Tibial artery (tissue), 4 donors: ENCODE measurements at regions not wholly inside any gene's neighbourhood (a gene's known extent, or its start where the extent isn't known, plus 50 kb on each side); places are given as distances from the start of the nearest gene placed in this dataset.

ENCODE experiments used
- DNase-seq, 2 donors: peaks; one replicate each; pipeline ENCODE4 v3.0.0-alpha.2; 2019
- H3K27ac ChIP-seq, 2 donors: fragments of 200-600 bp; sonication (generic) in 1 of 2; 1 replicate in 1 of 2; 2 replicates in 1 of 2; pipeline ENCODE4 v1.5.1; 2018 to 2019; ENCODE audit warnings: mild to moderate bottlenecking in 1 of 2
- H3K27me3 ChIP-seq, 2 donors: fragments of 200-600 bp; sonication (generic) in 1 of 2; one replicate each; pipeline versions ENCODE4 v1.5.1 to v1.6.0; 2016 to 2019
- H3K36me3 ChIP-seq, 3 donors: fragments of 200-600 bp; sonication (generic) in 2 of 3; one replicate each; pipeline ENCODE4 v1.5.1; 2016 to 2019; ENCODE audit warnings: mild to moderate bottlenecking in 2 of 3
- H3K4me1 ChIP-seq, 4 donors: fragments of 200-600 bp; sonication (generic) in 2 of 4; 1 replicate in 3 of 4; 2 replicates in 1 of 4; pipeline ENCODE4 v1.5.1; 2016 to 2019
- H3K4me3 ChIP-seq, 2 donors: fragments of 200-600 bp; sonication (generic) in 1 of 2; 1 replicate in 1 of 2; 2 replicates in 1 of 2; pipeline ENCODE4 v1.5.1; 2018 to 2019; ENCODE audit warnings: mild to moderate bottlenecking in 2 of 2
- H3K9me3 ChIP-seq, 3 donors: fragments of 200-600 bp; sonication (generic) in 1 of 3; one replicate each; pipeline ENCODE4 v1.5.1; 2016 to 2019
- intact Hi-C: fragments of 100-400 bp; cut with DNase I; formaldehyde crosslinking; loops from one replicate; pipeline ENCODE4 v1.15.0; 2023; ENCODE audit warnings: low total_unique reads
- TF ChIP-seq, protein P1 (sequence below), 2 experiments: fragments of 200-600 bp in 1 of 2; fragments of 450-650 bp in 1 of 2; IDR thresholded peaks; one replicate each; pipeline ENCODE4 v1.5.1; 2017 to 2019; ENCODE audit warnings: antibody characterized with exemption in 2 of 2, mild to moderate bottlenecking in 1 of 2, moderate library complexity in 1 of 2

- intact Hi-C loops, result no loop called here
- TF ChIP-seq, protein P1, sequence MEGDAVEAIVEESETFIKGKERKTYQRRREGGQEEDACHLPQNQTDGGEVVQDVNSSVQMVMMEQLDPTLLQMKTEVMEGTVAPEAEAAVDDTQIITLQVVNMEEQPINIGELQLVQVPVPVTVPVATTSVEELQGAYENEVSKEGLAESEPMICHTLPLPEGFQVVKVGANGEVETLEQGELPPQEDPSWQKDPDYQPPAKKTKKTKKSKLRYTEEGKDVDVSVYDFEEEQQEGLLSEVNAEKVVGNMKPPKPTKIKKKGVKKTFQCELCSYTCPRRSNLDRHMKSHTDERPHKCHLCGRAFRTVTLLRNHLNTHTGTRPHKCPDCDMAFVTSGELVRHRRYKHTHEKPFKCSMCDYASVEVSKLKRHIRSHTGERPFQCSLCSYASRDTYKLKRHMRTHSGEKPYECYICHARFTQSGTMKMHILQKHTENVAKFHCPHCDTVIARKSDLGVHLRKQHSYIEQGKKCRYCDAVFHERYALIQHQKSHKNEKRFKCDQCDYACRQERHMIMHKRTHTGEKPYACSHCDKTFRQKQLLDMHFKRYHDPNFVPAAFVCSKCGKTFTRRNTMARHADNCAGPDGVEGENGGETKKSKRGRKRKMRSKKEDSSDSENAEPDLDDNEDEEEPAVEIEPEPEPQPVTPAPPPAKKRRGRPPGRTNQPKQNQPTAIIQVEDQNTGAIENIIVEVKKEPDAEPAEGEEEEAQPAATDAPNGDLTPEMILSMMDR (IDR thresholded peaks at IDR 0.05), result no peak
- H3K9me3 ChIP-seq, result no peaks in the 10 kb centered on the region
- H3K4me1 ChIP-seq, result no peaks in the 10 kb centered on the region
- DNase-seq, result no peak
- no peak overlapping the region for H3K27ac ChIP-seq
- no peak overlapping the region for H3K4me3 ChIP-seq
- no peaks in the 10 kb centered on the region for H3K27me3 ChIP-seq
- H3K36me3 ChIP-seq, result no peaks in the 10 kb centered on the region
These were observed 212.9 kb upstream of the CRY1 start for GRCh38 chr12:107306141-107306659.

- intact Hi-C loops, result no loop called here
- H3K4me3 ChIP-seq, result no peak overlapping the region
These were observed 215.0 kb upstream of the CRY1 start for GRCh38 chr12:107308310-107308709.

DNA sequence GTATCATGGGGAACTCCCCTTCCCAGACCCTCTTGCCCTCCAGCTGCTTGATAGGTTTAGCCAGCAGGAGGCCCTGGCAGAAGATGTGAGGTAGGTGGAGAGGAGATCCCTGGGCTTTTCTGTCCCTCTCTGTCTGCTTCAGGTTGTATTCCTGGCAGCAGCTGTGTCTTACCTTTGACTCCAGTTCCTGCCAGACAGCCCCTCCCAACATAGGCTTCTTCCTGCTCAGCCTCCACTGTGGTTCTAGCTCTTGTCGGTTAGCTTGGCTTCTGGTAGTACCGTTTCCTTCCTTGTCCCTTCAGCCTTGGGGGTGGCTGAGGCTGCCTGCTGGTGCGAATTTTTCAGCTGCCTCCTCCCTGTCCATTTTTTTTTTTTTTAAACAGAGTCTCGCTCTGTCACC, 215.7 kb upstream of the CRY1 start:
- DNase-seq, result no peak
- intact Hi-C loops, result no loop called here
- Histone ChIP-seq H3K4me3 (no peak overlapping the region), H3K4me1 (no peaks in the 10 kb centered on the region), H3K9me3 (no peaks in the 10 kb centered on the region), H3K27ac (no peak overlapping the region), H3K27me3 (no peaks in the 10 kb centered on the region), H3K36me3 (no peaks in the 10 kb centered on the region)
- TF ChIP-seq, protein P1 (IDR thresholded peaks at IDR 0.05), result no peak

More at GRCh38 chr12:107308310-107308709, 215.0 kb upstream of the CRY1 start:
- DNase-seq, result no peak
- TF ChIP-seq, protein P1 (IDR thresholded peaks at IDR 0.05), result no peak
- Histone ChIP-seq H3K27ac (no peak overlapping the region), H3K9me3 (no peaks in the 10 kb centered on the region), H3K4me1 (no peaks in the 10 kb centered on the region), H3K36me3 (no peaks in the 10 kb centered on the region), H3K27me3 (no peaks in the 10 kb centered on the region)

DNA sequence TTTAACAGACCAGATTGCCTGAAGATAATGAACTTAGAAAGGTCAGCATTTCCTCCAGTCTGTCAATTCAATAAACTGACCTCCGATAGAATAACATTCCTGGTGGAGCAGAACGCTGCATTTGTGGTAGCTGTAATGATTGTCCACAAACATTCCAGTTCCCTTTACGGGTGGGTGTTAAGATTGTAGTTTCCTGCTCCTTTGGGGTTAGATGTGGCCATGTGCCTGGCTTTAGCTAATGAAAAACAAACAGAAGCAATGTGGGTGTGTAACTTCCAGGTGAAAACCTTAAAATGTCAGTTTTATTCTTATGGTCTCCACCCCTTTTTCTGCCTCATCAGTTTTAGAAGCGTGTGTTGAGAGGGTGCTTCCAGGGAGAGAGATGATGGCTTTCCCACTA, 217.3 kb upstream of the CRY1 start:
- DNase-seq, result no peak
- intact Hi-C loops, result no loop called here
- H3K4me3 ChIP-seq, result no peak overlapping the region

GRCh38 chr12:107311682-107312081, 218.3 kb upstream of the CRY1 start:
- Histone ChIP-seq H3K4me3 (no peak overlapping the region), H3K4me1 (no peaks in the 10 kb centered on the region), H3K9me3 (no peaks in the 10 kb centered on the region), H3K27ac (no peak overlapping the region), H3K27me3 (peaks cover 0 to 6% of the 10 kb centered on the region in 2 donors), H3K36me3 (no peaks in the 10 kb centered on the region)
- intact Hi-C loops, result no loop called here
- no peak for DNase-seq
- TF ChIP-seq, protein P1 (IDR thresholded peaks at IDR 0.05), result no peak

More for the DNA sequence above, 217.3 kb upstream of the CRY1 start:
- Histone ChIP-seq H3K4me1 (no peaks in the 10 kb centered on the region), H3K27me3 (no peaks in the 10 kb centered on the region), H3K9me3 (no peaks in the 10 kb centered on the region), H3K36me3 (no peaks in the 10 kb centered on the region), H3K27ac (no peak overlapping the region)
- TF ChIP-seq, protein P1 (IDR thresholded peaks at IDR 0.05), result no peak
